Fibroblast of pulmonary artery (primary cell): ENCODE measurements at regions not wholly inside any gene's neighbourhood (a gene's known extent, or its start where the extent isn't known, plus 50 kb on each side); places are given as distances from the start of the nearest gene placed in this dataset.
A peak's percentile ranks its signal among the peaks of the same experiment; 100 is the strongest.

Experiments used
- DNase-seq: peaks from one replicate; pipeline ENCODE4 v3.0.0-alpha.2; 2010; ENCODE audit warnings: low read depth
- H3K4me3 ChIP-seq: replicated peaks from 2 replicates; pipeline ENCODE4 v1.5.1; 2011; ENCODE audit warnings: low read depth, mild to moderate bottlenecking, control low read depth, low read length, moderate library complexity
- CTCF ChIP-seq: IDR thresholded peaks from 2 replicates; pipeline ENCODE4 v1.5.1; 2011; ENCODE audit warnings: mild to moderate bottlenecking, control low read depth, low read length, inconsistent platforms; ENCODE audit errors: missing control alignments

GRCh38 chr6:121743691-121744090 lies 308.2 kb downstream of the GJA1 start:
- DNase-seq: no peak
- no peak for TF ChIP-seq CTCF
- no peak overlapping the region for H3K4me3 ChIP-seq

- no peak for TF ChIP-seq CTCF
- H3K4me3 ChIP-seq: no peak overlapping the region
- DNase-seq: peak; percentile 83
These were observed 312.9 kb downstream of the GJA1 start for GRCh38 chr6:121748376-121748775.

- DNase-seq: no peak
- no peak for TF ChIP-seq CTCF
- no peak overlapping the region for H3K4me3 ChIP-seq
These were observed 313.4 kb downstream of the GJA1 start for GRCh38 chr6:121748850-121749249.

GRCh38 chr6:121755485-121755884 lies 320.0 kb downstream of the GJA1 start:
- no peak for TF ChIP-seq CTCF
- no peak overlapping the region for H3K4me3 ChIP-seq
- peak; percentile 33 for DNase-seq

- H3K4me3 ChIP-seq: no peak overlapping the region
- TF ChIP-seq CTCF: no peak
- no peak for DNase-seq
These were observed 321.2 kb downstream of the GJA1 start for GRCh38 chr6:121756666-121757065.

- H3K4me3 ChIP-seq: no peak overlapping the region
- TF ChIP-seq CTCF: no peak
- no peak for DNase-seq
These were observed 323.9 kb downstream of the GJA1 start for GRCh38 chr6:121759370-121759769.

GRCh38 chr6:121760191-121760590 lies 324.7 kb downstream of the GJA1 start:
- H3K4me3 ChIP-seq: no peak overlapping the region
- no peak for DNase-seq
- TF ChIP-seq CTCF: no peak
